Osteoblast (primary cell): ENCODE measurements at regions not wholly inside any gene's neighbourhood (a gene's known extent, or its start where the extent isn't known, plus 50 kb on each side); places are given as distances from the start of the nearest gene placed in this dataset.
"Not testable (repeated sequence)": the region's sequence is repeated elsewhere in the genome, so short reads cannot be mapped to it uniquely, and the experiment has no call there.

Source experiments
- DNase-seq: peaks from one replicate; pipeline ENCODE4 v3.0.0; 2011; ENCODE audit warnings: low spot score, mixed read lengths; ENCODE audit not compliant: insufficient read length; ENCODE audit errors: missing footprints
- H2AFZ ChIP-seq: 2 replicates; pipeline ENCODE4 v1.6.0; 2011; ENCODE audit warnings: mild to moderate bottlenecking, low read length
- H3K27ac ChIP-seq: 2 replicates; pipeline ENCODE4 v1.5.1; 2011; ENCODE audit warnings: mild to moderate bottlenecking, low read depth, low read length, moderate library complexity
- H3K27me3 ChIP-seq: 2 replicates; pipeline ENCODE4 v1.6.0; 2012; ENCODE audit warnings: mild to moderate bottlenecking, control low read depth, inconsistent platforms, low read length, moderate library complexity; ENCODE audit not compliant: insufficient read depth
- H3K36me3 ChIP-seq: 2 replicates; pipeline ENCODE4 v1.5.1; 2011; ENCODE audit warnings: mild to moderate bottlenecking, low read length, control low read depth, moderate library complexity; ENCODE audit not compliant: insufficient read depth
- H3K4me1 ChIP-seq: 2 replicates; pipeline ENCODE4 v1.5.1; 2011; ENCODE audit warnings: mild to moderate bottlenecking, low read length, control low read depth, moderate library complexity; ENCODE audit not compliant: insufficient read depth
- H3K4me2 ChIP-seq: 2 replicates; pipeline ENCODE4 v1.6.0; 2011; ENCODE audit warnings: mild to moderate bottlenecking, low read length; ENCODE audit not compliant: insufficient read depth
- H3K4me3 ChIP-seq: fragments of 200-600 bp; sonication (generic); 3 replicates; pipeline ENCODE4 v1.5.1; 2012; ENCODE audit warnings: mild to moderate bottlenecking, low read length, inconsistent platforms; ENCODE audit not compliant: insufficient read depth
- H3K79me2 ChIP-seq: 2 replicates; pipeline ENCODE4 v1.6.0; 2012; ENCODE audit warnings: mild to moderate bottlenecking, low read length, control low read depth, inconsistent platforms; ENCODE audit not compliant: insufficient read depth
- H3K9me3 ChIP-seq: 2 replicates; pipeline ENCODE4 v1.5.1; 2011; ENCODE audit warnings: low read depth, low read length, control low read depth
- H4K20me1 ChIP-seq: 2 replicates; pipeline ENCODE4 v1.6.0; 2012; ENCODE audit warnings: mild to moderate bottlenecking, low read length, control low read depth; ENCODE audit not compliant: insufficient read depth
- CTCF ChIP-seq: IDR thresholded peaks from 2 replicates; pipeline ENCODE4 v1.5.1; 2011; ENCODE audit warnings: mild to moderate bottlenecking, low read depth, low read length, moderate library complexity; ENCODE audit errors: extremely low read depth

DNA sequence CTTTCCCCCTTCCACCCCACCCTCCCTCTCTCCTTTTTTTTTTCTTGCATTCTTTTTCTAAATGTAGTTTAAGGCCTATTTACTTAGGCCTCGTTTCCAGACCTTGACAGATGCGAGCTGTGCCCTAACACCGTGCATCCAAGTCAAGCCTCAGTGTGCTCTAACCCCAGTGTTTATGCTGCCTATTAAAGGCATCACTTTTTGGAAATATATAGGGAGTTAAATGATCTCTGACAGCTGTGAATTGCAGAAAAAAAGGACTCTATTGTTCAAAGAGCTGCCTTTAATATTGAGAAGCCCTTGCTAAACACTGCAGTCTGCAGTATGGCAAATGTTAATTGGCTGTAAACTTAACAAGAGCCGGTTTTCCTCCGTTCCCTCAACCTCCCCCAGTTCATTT lies 270.4 kb upstream of the TUT7 start:
- H3K4me2 ChIP-seq = no peak overlapping the region
- TF ChIP-seq CTCF = no peak
- H3K4me3 ChIP-seq = no peak overlapping the region
- no peaks in the 10 kb centered on the region for H3K36me3 ChIP-seq
- H3K4me1 ChIP-seq = no peaks in the 10 kb centered on the region
- H3K9me3 ChIP-seq = no peaks in the 10 kb centered on the region
- no peaks in the 10 kb centered on the region for H3K27me3 ChIP-seq
- H2AFZ ChIP-seq = peak overlapping the region; percentile 53
- H3K79me2 ChIP-seq = no peaks in the 10 kb centered on the region
- no peak for DNase-seq
- H3K27ac ChIP-seq = no peak overlapping the region
- H4K20me1 ChIP-seq = no peaks in the 10 kb centered on the region

DNA sequence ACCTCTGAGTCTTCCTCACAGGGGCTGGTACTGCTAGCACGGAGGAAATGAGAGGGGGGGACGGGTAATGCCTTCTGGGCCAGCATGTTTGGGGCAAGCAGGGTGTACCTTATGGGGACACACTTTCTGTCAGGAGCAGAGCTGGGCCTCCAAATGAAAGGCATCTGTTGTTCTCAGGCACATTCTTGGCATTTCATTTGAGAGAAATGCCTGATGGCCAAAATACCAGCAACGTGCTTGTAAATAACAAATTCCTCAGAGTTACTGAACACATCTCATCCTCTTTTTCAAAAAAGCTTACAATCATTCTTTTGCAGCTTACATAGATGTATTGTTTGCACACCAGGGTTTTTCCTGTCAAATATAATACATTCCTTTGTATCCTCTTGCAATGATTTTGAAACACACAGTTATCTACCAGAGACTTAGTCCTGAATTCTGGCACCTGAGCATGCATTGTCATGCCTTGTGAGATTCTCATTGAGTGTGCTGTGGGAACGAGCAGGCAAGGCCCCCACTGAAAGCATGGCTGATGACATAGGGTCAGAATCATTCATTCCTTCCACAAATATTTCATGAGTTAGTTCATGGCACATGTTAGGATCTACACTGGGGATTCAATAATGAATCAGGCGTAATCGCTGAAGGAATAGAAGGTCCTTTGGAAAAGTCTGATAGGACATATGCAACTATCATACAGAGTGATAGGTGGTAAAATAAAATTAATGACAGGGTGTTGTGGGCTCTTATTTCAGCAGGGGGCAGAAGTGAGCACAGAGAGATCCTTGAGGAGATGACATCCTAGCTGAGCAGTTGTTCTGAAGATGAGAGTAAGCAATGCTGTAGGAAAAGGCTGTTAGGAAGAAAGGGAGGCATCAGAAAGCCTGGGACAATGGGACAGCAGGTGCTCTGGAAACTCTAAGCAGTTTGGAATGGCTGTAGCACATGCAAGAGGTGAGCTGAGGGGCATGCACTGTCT lies 260.9 kb upstream of the TUT7 start:
- Histone ChIP-seq H3K4me3 (no peak overlapping the region), H2AFZ (no peak overlapping the region), H3K4me2 (no peak overlapping the region), H3K79me2 (no peaks in the 10 kb centered on the region), H3K27ac (no peak overlapping the region), H3K4me1 (no peaks in the 10 kb centered on the region), H4K20me1 (no peaks in the 10 kb centered on the region), H3K9me3 (no peaks in the 10 kb centered on the region), H3K36me3 (no peaks in the 10 kb centered on the region), H3K27me3 (no peaks in the 10 kb centered on the region)
- TF ChIP-seq CTCF = peak; percentile 60
- no peak for DNase-seq

DNA sequence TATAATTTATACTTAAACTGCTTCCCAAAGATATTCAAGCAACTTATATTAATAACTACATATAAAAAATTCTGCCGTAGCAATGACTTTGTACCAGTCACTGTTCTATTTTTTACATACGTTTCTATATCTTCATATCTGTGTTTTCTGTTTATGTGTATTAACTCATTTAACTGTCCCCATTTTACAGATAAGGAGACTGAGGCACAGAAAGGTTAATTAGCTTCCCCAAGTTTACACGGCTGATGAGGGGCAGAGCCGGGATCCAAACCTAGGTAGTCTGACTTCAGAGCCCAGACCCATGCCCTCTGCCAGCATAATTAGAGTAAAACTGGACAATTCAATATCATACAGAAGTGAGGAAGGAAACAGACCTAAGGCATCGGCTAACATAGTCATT lies 259.7 kb upstream of the TUT7 start:
- Histone ChIP-seq H3K4me1 (no peaks in the 10 kb centered on the region), H3K27ac (no peak overlapping the region), H3K4me2 (no peak overlapping the region), H2AFZ (no peak overlapping the region), H3K79me2 (no peaks in the 10 kb centered on the region), H4K20me1 (no peaks in the 10 kb centered on the region), H3K9me3 (no peaks in the 10 kb centered on the region), H3K27me3 (no peaks in the 10 kb centered on the region), H3K36me3 (no peaks in the 10 kb centered on the region), H3K4me3 (no peak overlapping the region)
- TF ChIP-seq CTCF = no peak
- DNase-seq = no peak

- not testable (repeated sequence) for H3K4me2 ChIP-seq, H3K4me1 ChIP-seq, H3K4me3 ChIP-seq, H3K79me2 ChIP-seq, H3K9me3 ChIP-seq, H3K36me3 ChIP-seq, H2AFZ ChIP-seq, H3K27ac ChIP-seq, H4K20me1 ChIP-seq, H3K27me3 ChIP-seq, DNase-seq
These were observed 257.3 kb upstream of the TUT7 start for GRCh38 chr9:86611534-86611933.
